HG02885 (cell line): ENCODE measurements at regions not wholly inside any gene's neighbourhood (a gene's known extent, or its start where the extent isn't known, plus 50 kb on each side); places are given as distances from the start of the nearest gene placed in this dataset.
"Not testable (repeated sequence)": the region's sequence is repeated elsewhere in the genome, so short reads cannot be mapped to it uniquely, and the experiment has no call there.

Experiments used
- ATAC-seq: cut with Tn5 transposase; IDR thresholded peaks from one replicate; pipeline ENCODE4 v1.9.1; 2021; ENCODE audit warnings: mild to moderate bottlenecking; ENCODE audit not compliant: unreplicated experiment, poor library complexity

DNA sequence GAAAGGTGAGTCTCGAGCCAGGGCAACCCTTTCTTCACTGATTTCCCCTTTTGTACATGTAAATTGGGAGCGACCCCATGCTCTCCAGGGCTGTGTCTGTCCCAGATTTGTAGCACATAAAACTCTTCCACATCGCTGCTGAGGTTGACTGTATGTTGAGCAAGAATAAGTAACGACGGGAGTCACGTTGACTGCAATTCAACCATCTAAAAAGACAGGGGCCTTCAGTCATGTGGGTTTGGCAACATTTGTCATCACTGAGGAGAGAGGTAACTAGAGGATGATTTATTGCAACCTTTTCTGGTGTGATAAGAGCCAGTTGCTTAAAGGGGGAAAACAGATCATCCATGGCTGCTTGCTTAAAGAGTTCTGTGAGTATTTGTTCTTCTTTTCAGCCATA lies 159.4 kb upstream of the SULF2 start:
- ATAC-seq, result no peak

DNA sequence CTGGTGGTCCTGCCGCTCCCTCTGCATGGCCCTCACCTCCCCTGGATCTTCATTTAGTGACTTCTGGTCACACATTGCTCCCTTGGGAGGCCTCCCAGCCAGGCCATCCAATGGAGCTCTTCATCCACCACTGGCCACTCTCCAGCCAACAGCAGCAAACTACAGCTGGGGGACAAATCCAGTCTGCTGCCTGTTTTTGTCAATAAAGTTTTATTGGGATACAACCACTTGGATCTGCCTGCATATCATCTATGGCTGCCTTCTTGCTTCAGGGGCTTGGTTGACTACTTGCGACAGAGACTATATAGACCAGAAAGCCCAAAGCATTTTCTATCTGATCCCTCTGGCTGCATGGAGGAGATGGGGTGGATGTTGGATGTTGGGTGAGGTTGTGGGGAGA lies 156.6 kb upstream of the SULF2 start:
- no peak for ATAC-seq

DNA sequence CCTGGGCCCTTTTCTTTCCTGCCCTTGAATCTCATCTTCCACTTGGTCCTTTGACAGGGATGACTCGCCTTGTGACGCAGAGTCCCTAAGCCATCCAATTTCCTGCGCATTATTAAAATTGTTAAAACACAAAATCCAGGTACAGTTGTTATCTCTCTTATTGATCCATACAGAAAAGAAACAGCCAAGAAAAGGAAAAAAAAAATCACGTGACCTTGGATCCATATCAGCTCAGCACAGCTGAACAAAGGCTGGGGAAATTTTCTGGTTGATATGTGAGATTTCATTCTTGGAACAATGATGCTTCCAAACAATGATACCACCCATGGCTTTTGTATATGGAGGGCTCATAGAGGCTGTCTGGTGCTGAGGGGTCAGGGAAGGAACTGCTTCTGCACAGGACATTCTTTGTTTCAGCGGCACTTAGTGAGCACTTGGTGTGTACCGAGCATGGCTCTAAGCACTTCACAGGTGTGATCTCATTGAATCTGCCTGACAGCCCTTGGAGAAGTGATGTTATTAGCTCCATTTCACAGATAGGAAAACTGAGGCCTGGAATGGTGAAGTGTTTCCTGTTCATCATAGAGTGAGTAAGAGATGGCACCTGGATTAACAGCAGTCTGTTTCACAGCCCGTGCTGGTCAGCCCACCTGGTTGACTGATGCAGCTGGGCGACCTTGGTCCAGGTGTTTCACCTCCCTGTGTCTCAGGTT lies 155.0 kb upstream of the SULF2 start:
- ATAC-seq, result no peak

DNA sequence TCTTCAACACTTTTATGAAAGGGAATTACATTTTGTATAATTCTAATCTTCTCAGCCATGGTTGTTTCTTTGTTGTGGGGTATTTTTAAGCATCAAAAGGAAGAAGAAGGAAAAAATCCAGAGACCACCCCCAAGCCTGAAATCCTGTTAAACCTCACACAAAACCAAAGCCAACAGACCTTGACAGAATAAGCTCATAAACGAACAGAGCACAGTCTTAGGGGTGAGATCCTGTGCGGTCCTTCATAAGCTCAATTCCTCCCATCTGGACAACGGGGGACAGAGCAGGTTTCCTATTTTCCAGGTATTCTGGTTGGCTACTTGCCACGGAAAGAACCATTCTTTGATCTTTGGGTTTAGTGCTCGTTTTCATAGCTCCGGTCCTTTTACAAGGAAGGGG lies 151.3 kb upstream of the SULF2 start:
- no peak for ATAC-seq

DNA sequence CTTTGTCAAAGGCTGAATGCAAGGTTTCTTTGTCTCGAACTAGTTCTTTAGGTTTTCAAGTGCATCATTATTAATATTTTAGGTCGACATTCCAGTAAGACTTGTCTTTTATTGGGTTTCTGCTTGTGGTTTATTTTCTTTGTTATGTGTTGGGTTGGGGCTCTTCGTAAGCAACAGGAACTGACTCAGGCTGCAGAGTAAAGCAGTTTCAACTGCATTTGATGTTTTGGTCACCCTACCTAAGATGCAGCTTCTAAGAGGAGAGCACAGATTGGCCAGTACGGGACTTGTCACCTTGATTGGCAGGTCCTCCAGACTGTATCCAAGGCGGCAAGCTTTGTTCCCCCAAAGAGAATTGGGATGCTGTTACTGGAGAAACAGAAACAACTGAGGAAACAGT lies 149.5 kb upstream of the SULF2 start:
- ATAC-seq, result no peak

DNA sequence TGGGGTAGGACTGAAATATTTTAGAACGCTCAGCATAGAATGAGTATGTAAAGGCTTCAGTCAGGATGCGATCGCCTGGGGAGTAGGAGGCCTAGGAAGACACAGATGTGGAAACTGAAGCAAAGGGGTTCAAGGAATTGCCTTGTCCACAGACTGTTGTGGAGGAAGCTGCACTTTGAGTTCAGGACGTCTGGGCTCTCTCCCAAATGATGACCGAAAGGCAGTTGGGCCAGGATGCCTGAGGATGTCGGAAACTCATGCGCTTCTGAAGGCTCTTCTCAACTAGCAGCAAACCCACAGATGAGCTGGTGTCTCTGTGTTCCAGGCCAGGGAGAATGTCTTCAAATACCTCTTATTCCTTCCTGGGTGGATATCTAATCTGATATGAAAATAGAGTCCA lies 146.2 kb upstream of the SULF2 start:
- no peak for ATAC-seq

DNA sequence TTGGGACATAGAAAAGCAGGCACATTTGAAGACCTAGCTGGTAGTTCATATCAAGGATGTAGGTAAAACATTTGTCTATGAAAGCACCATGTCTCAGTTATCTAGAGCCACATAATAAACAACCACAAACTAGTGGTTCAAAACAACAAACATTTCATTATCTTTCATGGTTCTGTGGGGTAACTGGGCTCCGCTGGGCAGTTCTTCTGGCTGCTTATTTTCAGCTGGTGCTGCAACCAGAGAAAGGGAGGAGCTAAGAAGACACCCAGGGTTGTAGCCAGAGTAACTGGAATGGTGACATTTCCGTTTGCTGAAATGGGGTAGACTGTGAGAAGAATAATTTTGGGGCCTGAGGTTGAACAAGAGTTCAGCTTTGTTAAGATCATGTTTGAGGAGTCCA lies 145.7 kb upstream of the SULF2 start:
- ATAC-seq, result no peak

DNA sequence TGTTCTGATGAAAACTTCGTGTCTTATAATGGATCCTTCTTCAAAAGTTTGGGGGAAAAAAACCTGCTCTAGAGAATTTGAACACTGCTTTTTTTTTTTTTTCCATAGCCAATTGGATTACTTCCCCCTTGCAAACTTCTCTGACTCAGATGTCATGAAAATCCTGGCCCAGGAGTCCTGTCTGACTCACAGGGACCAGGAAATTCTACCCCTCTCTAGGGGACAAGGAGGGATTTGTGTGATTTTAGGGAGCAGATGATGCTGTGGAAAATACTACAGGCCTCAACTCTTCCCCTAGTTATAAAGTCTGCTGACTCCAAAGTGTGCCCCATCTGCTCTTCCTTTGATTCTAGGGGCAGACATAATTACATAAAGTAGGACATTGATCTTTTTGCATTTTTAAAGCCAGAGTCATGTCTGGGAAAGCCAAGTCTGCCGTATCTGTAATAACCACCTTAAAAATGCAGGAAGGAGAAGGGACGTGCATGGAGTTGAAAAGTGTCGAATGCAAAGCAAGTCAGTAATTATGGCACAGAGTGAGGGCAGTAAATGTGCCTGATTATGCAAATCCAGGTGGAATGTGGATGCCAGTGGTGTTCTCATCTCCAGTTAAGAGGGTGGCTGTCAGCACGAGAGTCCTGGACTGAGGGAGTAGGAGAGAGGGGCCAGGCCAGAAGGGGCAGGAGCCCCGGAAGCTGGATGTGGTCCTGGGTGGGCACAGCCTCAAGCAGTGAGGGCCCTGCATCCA lies 144.3 kb upstream of the SULF2 start:
- no peak for ATAC-seq

DNA sequence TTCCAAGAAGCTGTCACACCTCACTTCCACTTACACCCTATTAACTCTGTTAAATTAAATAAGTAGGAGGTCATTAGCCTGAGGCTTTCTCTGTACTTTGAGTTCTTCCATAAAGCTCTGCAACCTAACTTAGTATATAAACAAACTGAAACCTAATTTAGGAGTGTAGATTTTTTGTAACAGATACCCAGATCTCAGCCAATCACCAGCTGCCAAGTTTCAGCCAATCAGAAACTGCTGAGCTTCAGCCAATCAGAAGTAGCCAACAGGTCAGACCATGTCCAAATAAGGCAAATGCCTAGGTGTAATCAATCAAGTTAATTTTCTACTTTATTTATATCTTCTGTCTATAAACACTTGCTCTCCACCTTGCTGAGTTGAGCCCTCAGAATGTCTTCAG lies 142.7 kb upstream of the SULF2 start:
- no peak for ATAC-seq

DNA sequence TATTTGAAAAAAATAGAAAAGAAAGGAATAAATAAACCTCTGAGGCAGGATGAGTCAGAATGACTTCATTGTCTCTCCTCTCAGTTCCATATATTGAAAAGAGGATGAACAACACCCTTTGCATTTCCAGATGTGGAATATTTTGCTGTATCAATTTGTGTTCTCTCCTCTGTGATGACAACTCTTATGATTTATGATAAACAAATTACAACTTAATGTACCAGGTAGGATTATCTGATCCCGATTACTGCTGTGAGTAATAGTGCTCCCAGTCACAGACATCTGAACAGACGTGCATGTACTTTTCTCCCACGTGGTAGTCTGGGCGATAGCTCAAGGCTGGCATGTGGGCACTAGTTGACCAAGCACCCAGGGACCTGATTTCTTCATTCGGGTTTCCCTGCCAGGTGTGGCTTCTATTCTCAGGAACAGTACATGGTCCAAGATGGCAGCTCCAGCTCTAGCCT lies 142.1 kb upstream of the SULF2 start:
- ATAC-seq, result no peak

DNA sequence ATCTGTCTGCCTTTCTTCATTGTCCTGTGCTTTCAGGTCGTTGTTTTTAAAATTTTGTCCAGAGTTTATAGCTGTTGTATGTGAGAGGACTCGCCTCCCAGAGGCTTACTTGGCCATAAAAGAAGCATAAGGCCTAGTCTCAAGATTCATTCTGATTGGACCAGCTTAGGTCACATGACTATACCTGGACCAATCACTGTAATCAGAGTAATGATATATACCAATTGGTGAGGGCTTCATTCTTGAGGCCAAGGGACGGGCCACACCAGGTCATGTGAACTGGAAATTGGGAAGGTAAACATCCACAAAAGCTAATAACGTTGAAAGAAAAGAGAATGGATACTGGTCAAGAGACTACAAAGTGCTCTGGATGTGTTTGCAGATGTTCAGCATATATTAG lies 141.4 kb upstream of the SULF2 start:
- ATAC-seq, result no peak

DNA sequence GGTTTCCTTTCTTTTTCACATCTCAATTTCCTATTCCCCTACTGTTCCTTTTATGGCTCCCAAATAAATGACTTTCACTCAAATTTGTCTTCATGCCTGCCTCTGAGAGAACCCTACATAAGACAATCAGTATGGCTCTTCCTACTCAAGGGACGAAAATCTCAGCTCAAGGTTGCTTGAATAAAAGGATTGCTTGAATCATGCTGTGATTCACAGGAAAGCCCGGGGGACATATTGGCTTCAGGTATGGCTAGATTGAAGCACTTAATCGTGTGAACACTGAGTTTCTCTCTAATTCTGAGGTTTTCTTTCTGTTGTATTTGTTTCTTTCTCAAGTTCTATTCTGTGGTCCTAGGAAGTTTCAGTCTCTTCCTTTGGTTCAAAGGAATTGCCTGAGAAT lies 140.3 kb upstream of the SULF2 start:
- ATAC-seq, result no peak

DNA sequence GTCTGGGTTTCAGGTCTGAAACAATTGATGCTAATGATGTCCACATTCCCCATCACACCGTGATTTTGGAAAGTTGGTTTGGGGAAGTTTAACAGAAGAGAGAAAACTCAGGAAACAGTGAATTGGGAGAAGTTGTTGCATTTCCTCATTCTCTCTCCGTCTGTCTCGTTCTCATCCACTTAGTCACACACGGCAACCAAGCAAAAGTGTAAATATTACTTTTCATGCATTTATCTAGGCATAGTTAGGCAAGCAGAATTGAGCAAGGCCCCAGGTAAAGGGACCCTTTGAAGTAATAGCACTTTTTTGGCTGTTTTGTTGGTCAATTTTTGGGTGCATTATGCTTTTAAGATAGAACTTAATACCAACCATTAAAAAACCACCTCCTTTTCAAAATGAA lies 137.0 kb upstream of the SULF2 start:
- no peak for ATAC-seq

DNA sequence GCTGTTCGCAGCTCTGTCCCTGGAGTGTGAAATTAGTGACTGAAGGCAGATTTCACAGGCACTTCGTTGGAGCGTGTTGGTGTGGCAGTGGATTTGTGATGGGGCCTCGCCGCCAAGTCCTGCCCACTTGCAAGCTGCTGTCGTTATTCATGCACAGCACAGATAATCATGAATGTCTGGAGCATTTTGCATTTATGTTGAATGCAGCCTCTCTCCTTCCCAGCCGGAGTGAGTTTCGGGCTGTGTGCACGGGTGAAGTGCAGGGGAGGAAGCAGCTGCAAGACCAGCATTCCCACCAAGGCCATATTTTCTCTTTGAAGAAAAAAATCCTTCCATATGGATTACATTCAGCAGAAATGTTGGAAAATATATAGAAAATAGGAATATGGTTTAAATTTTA lies 136.5 kb upstream of the SULF2 start:
- ATAC-seq, result not testable (repeated sequence)

DNA sequence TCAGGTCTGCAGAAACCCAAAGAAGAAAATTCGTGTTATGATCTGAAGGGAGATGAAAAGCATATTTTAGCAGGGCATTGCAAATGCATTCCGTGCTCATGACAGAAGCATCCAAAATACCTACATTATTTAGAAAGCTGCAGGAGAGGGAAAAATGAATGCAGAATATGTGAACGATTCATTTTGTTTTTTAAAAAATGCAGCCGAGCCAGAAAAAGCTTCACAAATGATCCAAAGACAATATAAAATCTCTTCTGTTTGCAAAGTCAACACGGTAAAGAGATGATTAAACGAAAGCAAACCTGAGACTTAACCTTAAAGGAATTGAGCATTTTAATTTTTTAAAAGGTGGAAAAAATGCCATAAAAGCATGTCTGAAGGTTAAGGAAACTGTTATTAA lies 136.1 kb upstream of the SULF2 start:
- no peak for ATAC-seq

DNA sequence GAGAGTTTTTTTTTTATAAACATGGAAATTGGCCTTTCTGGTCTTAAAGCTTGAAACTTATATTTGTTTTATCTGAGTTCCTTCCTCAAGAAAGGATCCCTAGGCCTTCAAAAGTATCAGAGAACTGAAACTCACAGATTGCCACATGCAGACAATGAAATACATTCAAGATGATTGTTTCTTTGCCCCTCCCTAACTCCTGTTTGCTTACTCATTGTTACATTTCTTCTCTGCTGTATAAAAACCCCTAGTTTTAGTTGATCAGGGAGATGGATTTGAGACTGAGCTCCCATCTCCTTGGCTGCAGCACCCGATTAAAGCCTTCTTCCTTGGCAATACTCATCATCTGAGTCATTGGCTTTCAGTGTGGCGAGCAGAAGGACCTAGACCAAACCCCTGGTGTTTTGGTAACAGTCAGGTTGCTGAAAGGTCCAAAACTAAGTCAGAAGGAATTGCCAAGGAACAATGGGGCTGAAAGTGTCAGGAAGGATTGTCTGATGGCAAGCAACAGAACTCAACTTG lies 132.3 kb upstream of the SULF2 start:
- no peak for ATAC-seq

DNA sequence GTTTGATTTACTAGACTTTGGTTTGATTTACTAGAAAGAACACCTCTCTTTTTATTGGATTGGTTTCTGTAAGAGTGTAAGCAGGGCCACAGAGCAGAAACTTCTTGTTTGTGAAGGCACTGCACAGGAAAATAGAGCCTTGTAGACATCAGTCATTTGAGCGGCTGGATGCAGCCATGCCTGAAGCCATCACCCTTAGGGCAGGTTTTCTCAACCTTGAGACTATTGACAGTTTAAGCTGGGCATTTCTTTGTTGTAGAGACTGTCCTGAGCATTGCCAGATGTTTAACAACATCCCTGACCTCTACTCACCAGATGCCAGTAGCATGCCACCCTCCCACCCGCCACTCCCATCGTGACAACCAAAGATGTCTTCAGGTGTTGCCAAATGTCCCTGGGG lies 130.2 kb upstream of the SULF2 start:
- ATAC-seq, result no peak

DNA sequence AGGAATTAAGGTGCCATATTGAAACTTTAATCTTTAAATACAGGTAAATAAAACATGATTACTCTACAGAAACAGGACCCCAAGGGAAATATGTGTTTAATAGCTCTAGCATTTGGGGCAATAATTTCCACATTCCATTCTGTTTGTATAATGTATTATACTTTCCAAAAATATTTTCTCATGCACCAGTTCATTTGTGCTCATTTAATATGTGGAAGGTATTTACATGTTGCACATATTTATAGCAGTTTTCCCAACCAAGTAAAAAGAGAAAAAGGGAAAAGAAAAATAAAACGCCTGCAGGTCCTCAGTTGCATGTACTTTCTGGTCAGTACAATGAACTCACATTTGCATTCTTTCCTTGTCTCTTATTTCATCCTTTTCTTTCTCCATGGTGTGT lies 129.5 kb upstream of the SULF2 start:
- no peak for ATAC-seq

DNA sequence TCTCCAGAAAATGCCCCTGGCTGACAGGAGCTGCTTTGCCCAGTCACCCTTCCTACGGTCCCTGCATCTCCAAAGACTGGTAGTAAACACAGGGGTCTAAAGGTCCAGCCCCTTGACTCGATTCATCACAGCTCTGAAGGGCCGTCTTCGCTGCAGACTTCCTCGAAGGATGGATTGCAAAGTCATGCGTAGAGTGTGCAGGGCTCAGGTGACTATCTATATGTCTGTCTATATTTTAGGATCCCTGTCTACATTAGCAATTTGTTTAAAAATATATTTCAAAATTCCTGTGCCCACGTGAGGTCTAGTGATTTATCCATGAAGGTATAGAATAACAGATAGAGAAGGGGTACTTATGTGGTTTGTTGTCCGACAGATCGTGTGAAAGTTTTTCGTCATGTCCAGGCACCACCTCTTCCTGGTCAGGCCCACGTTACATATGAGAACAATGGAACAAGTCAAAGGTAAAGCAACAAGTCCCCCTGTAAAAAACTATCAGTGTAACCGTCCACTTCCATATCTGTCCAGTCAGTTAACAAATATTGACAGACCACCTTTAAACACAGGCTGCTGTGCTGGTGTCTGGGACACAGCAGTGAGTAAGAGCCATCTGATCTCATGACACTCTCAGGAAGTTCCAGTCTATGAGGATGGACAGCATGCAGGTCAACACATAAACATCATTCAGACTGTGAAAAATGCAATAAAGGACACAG lies 127.7 kb upstream of the SULF2 start:
- ATAC-seq, result not testable (repeated sequence)

DNA sequence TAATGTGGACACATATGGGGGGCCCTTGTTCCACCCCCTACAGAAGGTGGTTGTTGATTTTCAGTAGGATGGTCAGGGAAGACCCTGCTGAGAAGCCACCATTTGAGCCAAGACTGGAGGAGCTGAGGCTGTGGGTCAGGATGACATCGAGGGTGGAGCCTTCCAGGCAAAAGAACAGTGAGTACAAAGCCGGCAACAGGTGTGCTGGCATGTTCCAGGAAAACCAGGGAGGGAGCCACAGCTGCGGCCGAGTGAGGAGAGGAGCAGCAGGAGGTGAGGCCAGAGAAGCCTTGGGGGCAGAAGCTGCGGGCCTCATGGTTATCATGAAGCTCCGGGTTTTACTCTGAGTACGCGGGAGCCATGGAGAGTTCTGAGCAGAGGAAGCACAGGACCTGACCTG lies 126.9 kb upstream of the SULF2 start:
- ATAC-seq, result not testable (repeated sequence)

DNA sequence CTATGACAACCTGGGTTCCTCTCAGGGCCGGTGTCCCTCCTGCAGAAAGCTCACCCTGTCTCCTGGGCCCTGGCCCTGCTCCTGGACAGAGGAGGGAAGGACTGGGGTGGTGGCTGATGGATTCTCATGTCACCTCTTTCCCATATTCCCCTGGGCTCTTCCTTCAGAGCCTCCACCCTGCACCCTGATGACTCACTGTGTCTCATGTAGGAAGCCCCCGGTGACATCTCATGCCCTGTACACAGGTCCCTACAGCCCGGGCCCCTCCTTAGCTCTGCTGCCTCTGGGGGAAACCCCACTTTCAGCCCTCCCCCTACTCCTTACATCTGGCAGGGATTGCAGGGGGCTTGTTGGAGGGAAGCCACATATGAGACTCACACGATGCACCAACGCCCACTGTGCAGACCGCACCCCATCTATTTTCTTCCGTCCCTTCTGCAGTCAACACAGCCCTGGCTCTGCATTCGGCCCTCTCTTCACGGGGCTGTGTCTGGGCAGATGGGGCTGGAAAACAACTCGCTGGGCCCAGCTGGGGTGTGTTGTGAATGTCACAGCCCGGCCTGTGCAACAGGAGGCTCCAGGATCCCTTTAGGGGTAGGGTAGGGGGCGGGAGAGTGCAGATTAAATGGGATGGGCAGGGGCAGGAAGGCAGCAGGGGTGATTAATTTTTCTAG lies 124.6 kb upstream of the SULF2 start:
- ATAC-seq, result not testable (repeated sequence)
